ENCODE measurements at regions not wholly inside any gene's neighbourhood (a gene's known extent, or its start where the extent isn't known, plus 50 kb on each side); places are given as distances from the start of the nearest gene placed in this dataset.

- Histone ChIP-seq H3K14ac (ENCODE audit: insufficient read depth, low read length) (no peak overlapping the region), H3K4me2 (ENCODE audit: insufficient read depth, insufficient read length, low read length) (no peak overlapping the region), H3K79me1 (ENCODE audit: insufficient read depth, low read depth, low read length, poor library complexity, severe bottlenecking) (no peaks in the 10 kb centered on the region), H2BK15ac (ENCODE audit: low read depth, low read length) (no peak overlapping the region), H3K27me3 (ENCODE audit: insufficient read depth, low read length) (no peaks in the 10 kb centered on the region), H4K5ac (ENCODE audit: insufficient read length, low read depth, low read length) (no peak overlapping the region), H3K23ac (ENCODE audit: insufficient read length, low read depth, low read length) (no peak overlapping the region), H2BK12ac (ENCODE audit: insufficient read length, low read depth, low read length) (no peak overlapping the region), H3K79me2 (ENCODE audit: insufficient read depth, low read length) (no peaks in the 10 kb centered on the region), H2BK5ac (ENCODE audit: insufficient read length, low read length) (no peak overlapping the region), H3K4ac (ENCODE audit: low read depth, low read length) (no peak overlapping the region), H2AFZ (ENCODE audit: low read length) (no peak overlapping the region), H4K91ac (ENCODE audit: insufficient read length, low read depth, low read length) (no peak overlapping the region), H3K23me2 (ENCODE audit: insufficient read length, low read depth, low read length, poor library complexity, severe bottlenecking) (no peaks in the 10 kb centered on the region), H3K9ac (ENCODE audit: extremely low read depth, insufficient read length, low read length) (no peak overlapping the region), H3K4me1 (ENCODE audit: insufficient read depth, low read length) (no peaks in the 10 kb centered on the region), H2BK120ac (ENCODE audit: low read depth, low read length, poor library complexity, severe bottlenecking) (no peak overlapping the region), H4K8ac (replicated peaks; ENCODE audit: insufficient read length, low read depth, low read length) (no peak overlapping the region), H3K27ac (ENCODE audit: insufficient read length, low read depth, low read length) (no peak overlapping the region), H2AK5ac (ENCODE audit: insufficient read length, low read length) (no peak overlapping the region), H3K56ac (ENCODE audit: insufficient read length, low read depth, low read length) (no peak overlapping the region), H2BK20ac (ENCODE audit: low read depth, low read length, poor library complexity, severe bottlenecking) (no peak overlapping the region), H4K20me1 (ENCODE audit: control insufficient read depth, insufficient read depth, insufficient read length) (no peaks in the 10 kb centered on the region), H3T11ph (ENCODE audit: low read length) (no peak overlapping the region), H3K18ac (ENCODE audit: insufficient read length, low read depth, low read length) (no peak overlapping the region), H3K9me3 (ENCODE audit: control insufficient read depth, low read depth, low read length) (peaks cover 36% of the 10 kb centered on the region)
- no CpG with 5 or more reads among the region's 2 CpGs for WGBS (ENCODE audit: extremely low coverage, insufficient read length, low lambda C conversion rate)
- H3K4me1 Mint-ChIP-seq = no peaks in the 10 kb centered on the region
- DNase-seq = no peak
- H3K36me3 Mint-ChIP-seq (ENCODE audit: insufficient read depth in 1 of 3, low read depth in 3 of 3) = no peaks in the 10 kb centered on the region; a peak in 1 of 7 replicates
- peaks cover 71 to 75% of the 10 kb centered on the region in 2 experiments for H3K9me3 Mint-ChIP-seq
- H3K27ac Mint-ChIP-seq = no peak overlapping the region
- H3K27me3 Mint-ChIP-seq (ENCODE audit: low read depth) = no peaks in the 10 kb centered on the region; the same call in 1 of the 2 replicates
- TF ChIP-seq CTCF (conservative IDR thresholded peaks at IDR 0.05) = no peak
- no peak overlapping the region for H3K4me3 Mint-ChIP-seq
These were observed 205.8 kb upstream of the MAMLD1 start for GRCh38 chrX:150157291-150157690.
